ENCODE measurements at regions not wholly inside any gene's neighbourhood (a gene's known extent, or its start where the extent isn't known, plus 50 kb on each side); places are given as distances from the start of the nearest gene placed in this dataset.

GRCh38 chr12:71239731-71240130, 81.9 kb upstream of the TSPAN8 start:
- no peak for DNase-seq (ENCODE audit: low spot score)

GRCh38 chr12:71237128-71237527, 79.3 kb upstream of the TSPAN8 start:
- DNase-seq (ENCODE audit: low spot score) = no peak

- DNase-seq (ENCODE audit: low spot score) = no peak
Measured at GRCh38 chr12:71236133-71236660, 78.4 kb upstream of the TSPAN8 start.

- no peak for DNase-seq (ENCODE audit: low spot score)
Measured at GRCh38 chr12:71233083-71233482, 75.3 kb upstream of the TSPAN8 start.

- DNase-seq (ENCODE audit: low spot score) = no peak
Measured at GRCh38 chr12:71230542-71230941, 72.7 kb upstream of the TSPAN8 start.

GRCh38 chr12:71223139-71223538, 65.3 kb upstream of the TSPAN8 start:
- DNase-seq (ENCODE audit: low spot score) = no peak

GRCh38 chr12:71222436-71222835, 64.6 kb upstream of the TSPAN8 start:
- DNase-seq (ENCODE audit: low spot score) = no peak

- no peak for DNase-seq (ENCODE audit: low spot score)
Measured at GRCh38 chr12:71220260-71220659, 62.5 kb upstream of the TSPAN8 start.

- DNase-seq (ENCODE audit: low spot score) = no peak
Measured at GRCh38 chr12:71219224-71219623, 61.4 kb upstream of the TSPAN8 start.

- DNase-seq (ENCODE audit: low spot score) = no peak
Measured at GRCh38 chr12:71218616-71219015, 60.8 kb upstream of the TSPAN8 start.

GRCh38 chr12:71216725-71217579, 59.2 kb upstream of the TSPAN8 start:
- peak; percentile 45 for DNase-seq (ENCODE audit: low spot score)

GRCh38 chr12:71214511-71215285, 56.9 kb upstream of the TSPAN8 start:
- DNase-seq (ENCODE audit: low spot score) = no peak

- no peak for DNase-seq (ENCODE audit: low spot score)
Measured at GRCh38 chr12:71208053-71208685, 50.4 kb upstream of the TSPAN8 start.
